ENCODE measurements at regions not wholly inside any gene's neighbourhood (a gene's known extent, or its start where the extent isn't known, plus 50 kb on each side); places are given as distances from the start of the nearest gene placed in this dataset.

GRCh38 chr14:27686137-27686536 lies 1080.5 kb upstream of the FOXG1 start:
- Histone ChIP-seq H3K9me3 (ENCODE audit: low read depth) (no peaks in the 10 kb centered on the region), H4K20me1 (ENCODE audit: insufficient read depth) (no peaks in the 10 kb centered on the region), H3K36me3 (ENCODE audit: low read depth) (no peaks in the 10 kb centered on the region), H3K27ac (no peak overlapping the region), H3K9me2 (ENCODE audit: insufficient read depth) (no peaks in the 10 kb centered on the region), H3F3A (ENCODE audit: insufficient read depth) (no peaks in the 10 kb centered on the region), H2AFZ (no peak overlapping the region), H3K27me3 (replicated peaks; ENCODE audit: insufficient read depth) (no peaks in the 10 kb centered on the region), H3K9ac (no peak overlapping the region), H3K4me3 (no peak overlapping the region), H3K79me2 (ENCODE audit: insufficient read depth) (no peaks in the 10 kb centered on the region), H3K4me1 (ENCODE audit: insufficient read depth) (no peaks in the 10 kb centered on the region), H3K4me2 (ENCODE audit: unreplicated experiment) (no peak overlapping the region)
- 0% methylated on average over 1 of the region's 1 CpG for WGBS, 2 experiments (ENCODE audit: low coverage in 1 of 2, low lambda C conversion rate in 2 of 2, missing lambda C conversion rate in 2 of 2)
- no peak for DNase-seq
- in situ Hi-C loops (cut with MboI), result no loop called here
- no peak for TF ChIP-seq EZH2phosphoT487 (IDR thresholded peaks at IDR 0.05; ENCODE audit: insufficient read depth, low read depth)
- no peak for TF ChIP-seq EZH2 (IDR thresholded peaks at IDR 0.05; ENCODE audit: insufficient read depth, poor library complexity, severe bottlenecking)

GRCh38 chr14:27688841-27689444 lies 1077.6 kb upstream of the FOXG1 start:
- no peaks in the 10 kb centered on the region for H3K79me2 ChIP-seq (ENCODE audit: insufficient read depth)
- no peak overlapping the region for H3K27ac ChIP-seq
- TF ChIP-seq EZH2 (IDR thresholded peaks at IDR 0.05; ENCODE audit: insufficient read depth, poor library complexity, severe bottlenecking) (no peak), EZH2phosphoT487 (IDR thresholded peaks at IDR 0.05; ENCODE audit: insufficient read depth, low read depth) (no peak)
- no peaks in the 10 kb centered on the region for H3K36me3 ChIP-seq (ENCODE audit: low read depth)
- no peaks in the 10 kb centered on the region for H3F3A ChIP-seq (ENCODE audit: insufficient read depth)
- H4K20me1 ChIP-seq (ENCODE audit: insufficient read depth), result no peaks in the 10 kb centered on the region
- no peaks in the 10 kb centered on the region for H3K27me3 ChIP-seq (replicated peaks; ENCODE audit: insufficient read depth)
- H3K9me2 ChIP-seq (ENCODE audit: insufficient read depth), result no peaks in the 10 kb centered on the region
- H3K4me3 ChIP-seq, result no peak overlapping the region
- H3K9ac ChIP-seq, result no peak overlapping the region
- in situ Hi-C loops (cut with MboI), result no loop called here
- H3K4me2 ChIP-seq (ENCODE audit: unreplicated experiment), result no peak overlapping the region
- no peak overlapping the region for H2AFZ ChIP-seq
- DNase-seq, result no peak
- 19 to 25% methylated on average over 8 of the region's 8 CpGs for WGBS, 2 experiments (ENCODE audit: low coverage in 1 of 2, low lambda C conversion rate in 2 of 2, missing lambda C conversion rate in 2 of 2)
- no peaks in the 10 kb centered on the region for H3K9me3 ChIP-seq (ENCODE audit: low read depth)
- H3K4me1 ChIP-seq (ENCODE audit: insufficient read depth), result no peaks in the 10 kb centered on the region

- DNase-seq, result no peak
- Histone ChIP-seq H3K4me3 (no peak overlapping the region), H3K27me3 (replicated peaks; ENCODE audit: insufficient read depth) (no peaks in the 10 kb centered on the region), H3K36me3 (ENCODE audit: low read depth) (no peaks in the 10 kb centered on the region), H3F3A (ENCODE audit: insufficient read depth) (no peaks in the 10 kb centered on the region), H4K20me1 (ENCODE audit: insufficient read depth) (no peaks in the 10 kb centered on the region), H2AFZ (no peak overlapping the region), H3K27ac (no peak overlapping the region), H3K4me1 (ENCODE audit: insufficient read depth) (no peaks in the 10 kb centered on the region), H3K4me2 (ENCODE audit: unreplicated experiment) (no peak overlapping the region), H3K9me3 (ENCODE audit: low read depth) (peaks cover 4% of the 10 kb centered on the region), H3K79me2 (ENCODE audit: insufficient read depth) (no peaks in the 10 kb centered on the region), H3K9ac (no peak overlapping the region), H3K9me2 (ENCODE audit: insufficient read depth) (no peaks in the 10 kb centered on the region)
- 9 to 26% methylated on average over 2 of the region's 2 CpGs for WGBS, 2 experiments (ENCODE audit: low coverage in 1 of 2, low lambda C conversion rate in 2 of 2, missing lambda C conversion rate in 2 of 2)
- in situ Hi-C loops (cut with MboI), result no loop called here
- TF ChIP-seq EZH2phosphoT487 (IDR thresholded peaks at IDR 0.05; ENCODE audit: insufficient read depth, low read depth), result no peak
Measured at GRCh38 chr14:27712364-27712763, 1054.2 kb upstream of the FOXG1 start.

- H3K36me3 ChIP-seq (ENCODE audit: low read depth), result no peaks in the 10 kb centered on the region
- no peaks in the 10 kb centered on the region for H4K20me1 ChIP-seq (ENCODE audit: insufficient read depth)
- DNase-seq, result no peak
- TF ChIP-seq EZH2phosphoT487 (IDR thresholded peaks at IDR 0.05; ENCODE audit: insufficient read depth, low read depth) (no peak), EZH2 (IDR thresholded peaks at IDR 0.05; ENCODE audit: insufficient read depth, poor library complexity, severe bottlenecking) (no peak)
- H3F3A ChIP-seq (ENCODE audit: insufficient read depth), result no peaks in the 10 kb centered on the region
- no peak overlapping the region for H3K4me3 ChIP-seq
- no peak overlapping the region for H3K4me2 ChIP-seq (ENCODE audit: unreplicated experiment)
- no peak overlapping the region for H3K9ac ChIP-seq
- H3K27ac ChIP-seq, result no peak overlapping the region
- no peak overlapping the region for H2AFZ ChIP-seq
- no peaks in the 10 kb centered on the region for H3K79me2 ChIP-seq (ENCODE audit: insufficient read depth)
- H3K9me3 ChIP-seq (ENCODE audit: low read depth), result peaks cover 4% of the 10 kb centered on the region
- no peaks in the 10 kb centered on the region for H3K9me2 ChIP-seq (ENCODE audit: insufficient read depth)
- H3K4me1 ChIP-seq (ENCODE audit: insufficient read depth), result no peaks in the 10 kb centered on the region
- no peaks in the 10 kb centered on the region for H3K27me3 ChIP-seq (replicated peaks; ENCODE audit: insufficient read depth)
- in situ Hi-C loops (cut with MboI), result no loop called here
Measured at GRCh38 chr14:27715561-27715960, 1051.0 kb upstream of the FOXG1 start.

GRCh38 chr14:27721760-27722159 lies 1044.8 kb upstream of the FOXG1 start:
- in situ Hi-C loops (cut with MboI), result no loop called here
- H3K4me3 ChIP-seq, result no peak overlapping the region
- no peak overlapping the region for H3K4me2 ChIP-seq (ENCODE audit: unreplicated experiment)
- H3K27ac ChIP-seq, result no peak overlapping the region
- H3K36me3 ChIP-seq (ENCODE audit: low read depth), result no peaks in the 10 kb centered on the region
- DNase-seq, result no peak
- H3F3A ChIP-seq (ENCODE audit: insufficient read depth), result no peaks in the 10 kb centered on the region
- no peaks in the 10 kb centered on the region for H3K79me2 ChIP-seq (ENCODE audit: insufficient read depth)
- no peaks in the 10 kb centered on the region for H3K4me1 ChIP-seq (ENCODE audit: insufficient read depth)
- H4K20me1 ChIP-seq (ENCODE audit: insufficient read depth), result no peaks in the 10 kb centered on the region
- no peak for TF ChIP-seq EZH2 (IDR thresholded peaks at IDR 0.05; ENCODE audit: insufficient read depth, poor library complexity, severe bottlenecking)
- no peak for TF ChIP-seq EZH2phosphoT487 (IDR thresholded peaks at IDR 0.05; ENCODE audit: insufficient read depth, low read depth)
- no peak overlapping the region for H3K9ac ChIP-seq
- no peak overlapping the region for H2AFZ ChIP-seq
- H3K27me3 ChIP-seq (replicated peaks; ENCODE audit: insufficient read depth), result no peaks in the 10 kb centered on the region
- peaks cover 7% of the 10 kb centered on the region for H3K9me3 ChIP-seq (ENCODE audit: low read depth)
- no peaks in the 10 kb centered on the region for H3K9me2 ChIP-seq (ENCODE audit: insufficient read depth)
